GM13976 (cell line): ENCODE measurements at regions not wholly inside any gene's neighbourhood (a gene's known extent, or its start where the extent isn't known, plus 50 kb on each side); places are given as distances from the start of the nearest gene placed in this dataset.

ENCODE experiments used
- DNase-seq: peaks from one replicate; pipeline ENCODE4 v3.0.0; 2012; ENCODE audit warnings: low spot score
- in situ Hi-C: fragments of 300-500 bp; cut with MboI; formaldehyde crosslinking; loops from one replicate; pipeline ENCODE4 v1.12.0; 2022; ENCODE audit warnings: low sequenced_read_pairs, mixed read lengths, inconsistent platforms; ENCODE audit not compliant: unreplicated experiment
- TF ChIP-seq, protein P1 (sequence below): IDR thresholded peaks from 2 replicates; pipeline ENCODE4 v1.5.1; 2012; ENCODE audit warnings: borderline replicate concordance, mild to moderate bottlenecking; ENCODE audit not compliant: insufficient read depth; ENCODE audit errors: extremely low read depth, missing control alignments, control extremely low read depth

DNA sequence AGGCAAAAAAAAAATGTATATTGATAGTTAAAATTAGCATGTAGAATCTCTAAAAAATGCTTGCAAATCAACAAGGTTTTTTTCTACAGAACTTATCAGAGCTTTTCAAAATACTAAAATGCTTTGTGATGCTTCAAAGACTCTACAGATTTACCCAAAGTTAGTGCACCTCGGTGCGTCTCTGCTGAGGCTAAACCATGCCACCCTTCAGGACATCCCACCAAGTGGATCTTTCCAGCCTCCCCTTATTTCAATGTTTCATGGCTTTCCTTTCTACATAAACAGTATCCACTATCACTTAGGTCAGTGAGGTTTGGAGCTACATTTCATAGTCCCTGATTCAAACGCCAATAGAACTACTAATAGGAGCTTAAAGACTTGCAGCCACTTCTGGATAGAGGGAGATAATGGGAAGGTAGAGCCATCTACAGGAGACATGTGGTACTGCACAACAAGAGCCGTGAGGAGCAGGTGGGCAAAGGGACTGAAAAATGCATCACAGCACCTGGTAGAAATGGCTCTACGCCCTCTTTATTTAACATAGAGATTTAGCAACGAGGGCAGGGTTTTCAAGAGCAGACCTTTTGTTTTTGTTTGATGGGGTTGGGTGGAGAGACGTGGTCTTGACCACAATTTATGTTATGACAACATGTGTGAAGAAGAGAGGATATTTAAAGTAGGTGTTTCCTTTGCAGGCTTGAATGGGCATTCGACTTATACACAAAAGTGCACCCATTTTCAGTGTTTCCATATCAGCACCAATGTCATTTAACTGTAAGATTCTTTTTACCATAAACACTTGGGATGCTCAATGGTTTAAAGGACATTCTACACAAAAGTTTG is 56.1 kb upstream of the SLC35G4 start:
- TF ChIP-seq, protein P1, sequence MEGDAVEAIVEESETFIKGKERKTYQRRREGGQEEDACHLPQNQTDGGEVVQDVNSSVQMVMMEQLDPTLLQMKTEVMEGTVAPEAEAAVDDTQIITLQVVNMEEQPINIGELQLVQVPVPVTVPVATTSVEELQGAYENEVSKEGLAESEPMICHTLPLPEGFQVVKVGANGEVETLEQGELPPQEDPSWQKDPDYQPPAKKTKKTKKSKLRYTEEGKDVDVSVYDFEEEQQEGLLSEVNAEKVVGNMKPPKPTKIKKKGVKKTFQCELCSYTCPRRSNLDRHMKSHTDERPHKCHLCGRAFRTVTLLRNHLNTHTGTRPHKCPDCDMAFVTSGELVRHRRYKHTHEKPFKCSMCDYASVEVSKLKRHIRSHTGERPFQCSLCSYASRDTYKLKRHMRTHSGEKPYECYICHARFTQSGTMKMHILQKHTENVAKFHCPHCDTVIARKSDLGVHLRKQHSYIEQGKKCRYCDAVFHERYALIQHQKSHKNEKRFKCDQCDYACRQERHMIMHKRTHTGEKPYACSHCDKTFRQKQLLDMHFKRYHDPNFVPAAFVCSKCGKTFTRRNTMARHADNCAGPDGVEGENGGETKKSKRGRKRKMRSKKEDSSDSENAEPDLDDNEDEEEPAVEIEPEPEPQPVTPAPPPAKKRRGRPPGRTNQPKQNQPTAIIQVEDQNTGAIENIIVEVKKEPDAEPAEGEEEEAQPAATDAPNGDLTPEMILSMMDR = peak; percentile 75
- in situ Hi-C loops = loop anchor here (25.0 kb wide), 1 partner anchor 991 kb away; no protein-coding TSS in a partner anchor
- peak; percentile 70 for DNase-seq

DNA sequence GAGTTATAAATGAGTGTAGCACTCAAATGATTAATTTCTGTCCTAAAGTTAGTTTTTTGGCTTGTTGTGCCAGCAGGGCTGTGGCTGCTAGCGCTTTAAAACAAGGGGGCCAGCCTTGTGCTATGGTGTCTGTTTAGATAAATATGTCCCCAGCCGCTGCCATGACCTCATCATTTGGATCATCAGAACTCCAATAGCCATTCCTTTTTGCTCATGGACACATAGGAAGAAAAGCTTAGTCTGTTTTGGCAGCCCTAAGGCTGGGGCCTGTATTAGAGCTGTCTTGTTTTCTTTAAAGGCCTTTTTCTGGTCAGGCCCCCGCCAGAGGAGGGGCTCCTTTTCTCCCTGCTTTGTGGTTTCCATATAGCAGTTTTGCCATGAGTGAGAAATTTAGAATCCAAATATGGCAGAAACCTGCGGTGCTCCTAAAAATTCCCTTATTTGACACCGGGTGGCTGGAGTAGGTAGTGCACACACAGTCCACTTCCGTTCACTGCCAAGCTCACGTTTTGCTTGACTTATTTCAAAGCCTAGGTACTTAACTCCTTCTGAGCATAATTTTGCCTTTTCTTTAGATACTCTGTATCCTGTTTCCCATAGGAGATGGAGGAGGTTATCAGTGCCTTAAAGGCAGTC is 60.4 kb upstream of the SLC35G4 start:
- TF ChIP-seq, protein P1 = no peak
- no peak for DNase-seq
- in situ Hi-C loops = loop anchor here (25.0 kb wide), 1 partner anchor 712 kb away; no protein-coding TSS in a partner anchor

DNA sequence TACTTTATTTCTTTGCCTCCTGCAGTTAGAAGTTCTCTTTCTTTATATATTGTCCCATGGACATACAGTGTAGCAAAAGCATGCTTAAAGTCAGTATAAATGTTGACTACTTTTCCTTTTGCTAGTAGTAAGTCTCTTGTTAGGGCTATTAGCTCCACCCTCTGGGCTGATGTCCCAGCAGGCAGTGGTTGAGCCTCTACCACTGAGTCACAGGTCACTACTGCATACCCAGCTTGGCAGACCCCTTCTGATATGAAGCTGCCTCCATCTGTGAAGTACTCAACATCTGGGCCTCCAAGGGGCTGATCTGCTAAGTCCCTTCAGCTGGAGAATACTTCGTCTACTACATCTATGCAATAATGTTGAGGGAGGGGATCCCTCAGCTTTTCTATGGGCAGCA is 61.0 kb upstream of the SLC35G4 start:
- TF ChIP-seq, protein P1 = no peak
- in situ Hi-C loops = loop anchor here (25.0 kb wide), 1 partner anchor 711 kb away; no protein-coding TSS in a partner anchor
- DNase-seq = no peak

DNA sequence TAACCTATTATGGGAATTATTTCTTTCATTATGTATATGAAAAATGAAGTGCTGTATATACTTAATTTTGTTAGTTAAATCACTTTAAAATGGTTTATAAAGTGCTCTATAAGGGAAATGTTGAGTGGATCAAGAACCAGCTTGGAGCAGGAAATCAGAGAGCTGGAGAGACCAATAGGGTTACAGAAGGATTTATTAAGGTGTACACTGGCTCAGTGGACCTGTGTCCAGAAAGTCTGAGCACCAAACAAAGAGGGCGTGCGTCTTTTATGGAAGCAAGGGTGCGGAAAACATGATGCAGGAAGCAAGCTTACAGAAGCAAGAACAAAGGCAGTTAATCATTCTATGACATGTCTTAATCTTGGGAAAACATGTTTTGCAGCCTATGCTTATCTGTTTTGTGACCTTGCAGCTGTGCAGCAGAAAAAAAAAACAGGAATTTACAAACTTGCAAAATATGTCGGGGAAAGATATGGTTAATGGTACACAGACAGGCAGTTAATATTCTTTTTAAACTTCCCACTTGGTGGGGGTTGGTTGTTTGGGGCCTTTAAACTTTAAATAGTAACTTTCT is 65.2 kb upstream of the SLC35G4 start:
- no peak for DNase-seq
- TF ChIP-seq, protein P1 = no peak
- in situ Hi-C loops = loop anchor here (25.0 kb wide), 1 partner anchor 707 kb away; no protein-coding TSS in a partner anchor

DNA sequence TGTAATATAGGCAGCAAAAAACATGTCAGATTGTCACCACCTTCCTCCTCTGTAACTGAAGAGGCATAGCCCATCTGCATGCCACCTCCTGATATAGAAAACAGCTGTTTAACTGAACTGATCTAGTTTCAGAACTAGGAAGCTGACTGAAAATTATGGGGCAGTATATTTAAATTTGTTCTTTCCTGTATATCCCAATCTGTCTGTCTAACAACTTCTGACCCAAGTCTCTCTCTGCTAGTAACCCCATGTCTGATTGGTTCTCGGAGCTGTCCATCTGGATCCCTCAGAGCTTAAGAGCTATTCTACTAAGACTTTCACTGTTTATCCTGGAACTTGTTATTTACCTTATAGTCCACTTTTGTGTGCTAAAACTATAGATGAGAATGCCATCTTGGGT is 68.2 kb upstream of the SLC35G4 start:
- TF ChIP-seq, protein P1 = no peak
- in situ Hi-C loops = loop anchor here (25.0 kb wide), 1 partner anchor 704 kb away; no protein-coding TSS in a partner anchor

DNA sequence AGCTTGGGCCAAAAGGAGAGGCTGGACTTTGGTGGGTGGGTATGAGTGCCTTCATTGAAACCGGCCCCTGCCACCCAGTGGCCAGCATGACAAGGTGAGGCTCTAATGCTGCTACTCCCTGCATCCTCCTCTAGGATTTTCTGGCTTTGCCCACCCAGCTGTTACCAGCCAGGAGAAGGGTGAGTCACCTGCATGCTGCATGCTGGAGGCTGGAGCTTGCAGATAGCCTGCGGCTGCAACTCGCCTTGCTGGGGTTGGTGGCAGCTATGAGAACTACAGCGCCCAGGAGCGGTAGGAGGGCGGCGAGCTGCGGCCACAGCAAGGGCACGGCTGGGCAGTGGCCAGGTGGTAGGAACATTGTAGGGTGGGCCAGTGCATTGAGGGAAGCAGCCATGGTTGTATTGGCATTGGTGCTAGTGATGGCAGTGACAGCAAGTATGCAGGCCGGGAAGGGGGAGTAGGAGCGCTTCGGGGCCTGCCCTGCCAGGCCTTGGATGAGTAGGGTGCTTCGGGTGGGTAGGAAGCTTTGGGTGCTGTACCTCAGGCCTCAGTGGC is 75.4 kb upstream of the SLC35G4 start:
- DNase-seq = no peak
- in situ Hi-C loops = loop anchor here (25.0 kb wide), 1 partner anchor 697 kb away; no protein-coding TSS in a partner anchor
- TF ChIP-seq, protein P1 = no peak

More for the DNA sequence above, 68.2 kb upstream of the SLC35G4 start:
- DNase-seq = no peak
